SU-DHL-6 (cell line): ENCODE measurements at regions not wholly inside any gene's neighbourhood (a gene's known extent, or its start where the extent isn't known, plus 50 kb on each side); places are given as distances from the start of the nearest gene placed in this dataset.

Experiments used
- H2AFZ ChIP-seq: fragments of 200-600 bp; sonication (generic); 2 replicates; pipeline ENCODE4 v1.6.1; 2014; ENCODE audit warnings: low read depth, mild to moderate bottlenecking, moderate library complexity, mixed read lengths, antibody characterized with exemption, low read length; ENCODE audit not compliant: severe bottlenecking
- H3F3A ChIP-seq: fragments of 200-600 bp; shearing (Covaris generic); 2 replicates; pipeline ENCODE4 v1.6.0; 2016; ENCODE audit warnings: antibody characterized with exemption, mild to moderate bottlenecking; ENCODE audit not compliant: insufficient read depth
- H3K27ac ChIP-seq: fragments of 200-600 bp; sonication (generic); 2 replicates; pipeline ENCODE4 v1.5.1; 2016; ENCODE audit warnings: low read depth, mild to moderate bottlenecking, low read length, moderate library complexity, mixed read lengths
- H3K27me3 ChIP-seq: fragments of 200-600 bp; sonication (generic), shearing (Covaris generic); 2 replicates; pipeline ENCODE4 v1.6.0; 2014; ENCODE audit warnings: mild to moderate bottlenecking, low read length
- H3K36me3 ChIP-seq: fragments of 200-600 bp; sonication (generic); 2 replicates; pipeline ENCODE4 v1.6.1; 2014; ENCODE audit warnings: mild to moderate bottlenecking, low read length, mixed read lengths
- H3K4me2 ChIP-seq: fragments of 300-600, 200-600 bp; shearing (Covaris generic), sonication (generic); 2 replicates; pipeline ENCODE4 v1.6.0; 2014; ENCODE audit warnings: low read length, low read depth, mild to moderate bottlenecking; ENCODE audit not compliant: poor library complexity, severe bottlenecking
- H3K4me3 ChIP-seq: fragments of 200-600 bp; sonication (generic); 2 replicates; pipeline ENCODE4 v1.5.1; 2014; ENCODE audit warnings: antibody characterized with exemption, low read length, mild to moderate bottlenecking, mixed read lengths; ENCODE audit not compliant: insufficient read depth, poor library complexity, severe bottlenecking
- H3K79me2 ChIP-seq: fragments of 200-600 bp; sonication (generic); 2 replicates; pipeline ENCODE4 v1.6.1; 2014; ENCODE audit warnings: mild to moderate bottlenecking, low read length, moderate library complexity; ENCODE audit not compliant: insufficient read depth
- H3K9ac ChIP-seq: fragments of 200-600 bp; sonication (generic); 2 replicates; pipeline ENCODE4 v1.7.0; 2014; ENCODE audit warnings: mild to moderate bottlenecking, low read length
- H3K9me2 ChIP-seq: fragments of 200-600 bp; sonication (generic); replicated peaks from 2 replicates; pipeline ENCODE4 v1.6.1; 2014; ENCODE audit warnings: low read length; ENCODE audit not compliant: insufficient read depth
- H3K9me3 ChIP-seq: fragments of 200-600 bp; sonication (generic); 2 replicates; pipeline ENCODE4 v1.6.1; 2014; ENCODE audit warnings: low read length, mixed read lengths; ENCODE audit not compliant: insufficient read depth
- H4K20me1 ChIP-seq: fragments of 200-600 bp; sonication (generic); 2 replicates; pipeline ENCODE4 v1.6.1; 2014; ENCODE audit warnings: low read depth, mild to moderate bottlenecking, antibody characterized with exemption, low read length, moderate library complexity, mixed read lengths
- EZH2phosphoT487 ChIP-seq: fragments of 200-600 bp; sonication (generic), shearing (Covaris generic); conservative IDR thresholded peaks from 2 replicates; pipeline ENCODE4 v1.6.1; 2018; ENCODE audit warnings: mild to moderate bottlenecking, antibody characterized with exemption, low read length, moderate library complexity, mixed read lengths
- TF ChIP-seq, protein P1 (sequence below): fragments of 200-600 bp; sonication (generic); IDR thresholded peaks from one replicate; pipeline ENCODE4 v1.5.1; 2017; ENCODE audit warnings: antibody characterized with exemption, mild to moderate bottlenecking, low read length, moderate library complexity; ENCODE audit not compliant: insufficient read depth, poor library complexity, severe bottlenecking

DNA sequence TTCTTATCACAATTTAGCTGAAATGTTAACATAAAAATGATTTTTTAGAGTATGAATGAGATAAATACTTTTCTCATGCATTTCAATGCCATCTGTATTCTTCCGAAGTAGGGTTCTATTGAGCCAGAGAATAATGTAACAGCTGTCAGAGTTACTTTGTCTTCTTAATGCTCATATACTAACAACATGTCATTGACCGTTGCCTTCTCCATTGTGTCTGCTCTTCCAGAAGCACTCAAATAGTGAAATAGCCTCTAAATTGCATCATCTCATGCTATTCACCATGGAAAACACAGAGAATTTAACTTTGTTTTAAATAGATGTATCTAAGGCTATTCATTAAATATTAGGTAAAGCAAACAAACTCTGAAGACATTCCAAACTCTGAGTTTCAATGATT, 1875.9 kb upstream of the CDH9 start:
- Histone ChIP-seq H3K4me2 (no peak overlapping the region), H3K9me3 (no peaks in the 10 kb centered on the region), H3K9ac (no peak overlapping the region), H4K20me1 (no peaks in the 10 kb centered on the region), H3K36me3 (no peaks in the 10 kb centered on the region), H3K79me2 (no peaks in the 10 kb centered on the region), H2AFZ (no peak overlapping the region), H3K4me3 (no peak overlapping the region), H3K9me2 (no peaks in the 10 kb centered on the region), H3F3A (no peaks in the 10 kb centered on the region), H3K27ac (no peak overlapping the region), H3K27me3 (no peaks in the 10 kb centered on the region)
- TF ChIP-seq, protein P1, sequence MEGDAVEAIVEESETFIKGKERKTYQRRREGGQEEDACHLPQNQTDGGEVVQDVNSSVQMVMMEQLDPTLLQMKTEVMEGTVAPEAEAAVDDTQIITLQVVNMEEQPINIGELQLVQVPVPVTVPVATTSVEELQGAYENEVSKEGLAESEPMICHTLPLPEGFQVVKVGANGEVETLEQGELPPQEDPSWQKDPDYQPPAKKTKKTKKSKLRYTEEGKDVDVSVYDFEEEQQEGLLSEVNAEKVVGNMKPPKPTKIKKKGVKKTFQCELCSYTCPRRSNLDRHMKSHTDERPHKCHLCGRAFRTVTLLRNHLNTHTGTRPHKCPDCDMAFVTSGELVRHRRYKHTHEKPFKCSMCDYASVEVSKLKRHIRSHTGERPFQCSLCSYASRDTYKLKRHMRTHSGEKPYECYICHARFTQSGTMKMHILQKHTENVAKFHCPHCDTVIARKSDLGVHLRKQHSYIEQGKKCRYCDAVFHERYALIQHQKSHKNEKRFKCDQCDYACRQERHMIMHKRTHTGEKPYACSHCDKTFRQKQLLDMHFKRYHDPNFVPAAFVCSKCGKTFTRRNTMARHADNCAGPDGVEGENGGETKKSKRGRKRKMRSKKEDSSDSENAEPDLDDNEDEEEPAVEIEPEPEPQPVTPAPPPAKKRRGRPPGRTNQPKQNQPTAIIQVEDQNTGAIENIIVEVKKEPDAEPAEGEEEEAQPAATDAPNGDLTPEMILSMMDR: no peak
- no peak for TF ChIP-seq EZH2phosphoT487

GRCh38 chr5:28903643-28904042, 1865.3 kb upstream of the CDH9 start:
- H3K4me3 ChIP-seq: no peak overlapping the region
- no peaks in the 10 kb centered on the region for H3K36me3 ChIP-seq
- no peaks in the 10 kb centered on the region for H3K79me2 ChIP-seq
- no peak overlapping the region for H3K9ac ChIP-seq
- no peak for TF ChIP-seq EZH2phosphoT487
- TF ChIP-seq, protein P1: no peak
- no peak overlapping the region for H3K27ac ChIP-seq
- peak overlapping the region; percentile 48 for H2AFZ ChIP-seq
- H3F3A ChIP-seq: no peaks in the 10 kb centered on the region; the same call in 1 of the 2 replicates
- H3K4me2 ChIP-seq: peak overlapping the region; percentile 25
- no peaks in the 10 kb centered on the region for H4K20me1 ChIP-seq
- no peaks in the 10 kb centered on the region for H3K9me3 ChIP-seq
- no peaks in the 10 kb centered on the region for H3K27me3 ChIP-seq
- H3K9me2 ChIP-seq: no peaks in the 10 kb centered on the region

- H3F3A ChIP-seq: no peaks in the 10 kb centered on the region; the same call in 1 of the 2 replicates
- no peaks in the 10 kb centered on the region for H3K9me2 ChIP-seq
- H2AFZ ChIP-seq: no peak overlapping the region
- H3K4me2 ChIP-seq: no peak overlapping the region
- no peak overlapping the region for H3K9ac ChIP-seq
- no peak overlapping the region for H3K27ac ChIP-seq
- TF ChIP-seq EZH2phosphoT487: no peak
- TF ChIP-seq, protein P1: no peak
- no peaks in the 10 kb centered on the region for H3K36me3 ChIP-seq
- H4K20me1 ChIP-seq: no peaks in the 10 kb centered on the region
- H3K79me2 ChIP-seq: no peaks in the 10 kb centered on the region
- H3K27me3 ChIP-seq: no peaks in the 10 kb centered on the region
- no peaks in the 10 kb centered on the region for H3K9me3 ChIP-seq
- H3K4me3 ChIP-seq: no peak overlapping the region
Measured at GRCh38 chr5:28896949-28897348, 1858.6 kb upstream of the CDH9 start.

DNA sequence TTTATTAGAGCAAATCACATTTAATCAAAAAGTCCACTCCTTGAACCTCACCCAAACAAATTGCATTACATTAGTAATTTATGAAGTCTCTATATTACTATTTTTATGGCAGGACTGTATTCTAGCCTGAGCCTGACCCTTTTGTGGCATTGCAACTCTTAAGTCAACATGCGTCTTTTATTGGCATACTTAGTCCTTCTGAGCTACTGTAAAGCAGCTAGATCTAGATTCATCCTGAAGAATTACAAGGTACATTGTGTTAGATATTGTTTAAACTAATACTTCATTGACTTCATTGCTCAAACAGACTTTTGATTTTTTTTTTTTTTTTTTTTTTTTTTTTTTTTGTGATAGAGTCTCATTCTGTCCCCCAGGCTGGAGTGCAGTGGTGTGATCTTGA, 1842.5 kb upstream of the CDH9 start:
- no peak overlapping the region for H3K4me3 ChIP-seq
- no peak for TF ChIP-seq EZH2phosphoT487
- TF ChIP-seq, protein P1: no peak
- H4K20me1 ChIP-seq: no peaks in the 10 kb centered on the region
- H2AFZ ChIP-seq: no peak overlapping the region
- H3K4me2 ChIP-seq: no peak overlapping the region
- no peaks in the 10 kb centered on the region for H3K79me2 ChIP-seq
- no peaks in the 10 kb centered on the region for H3K36me3 ChIP-seq
- no peak overlapping the region for H3K9ac ChIP-seq
- H3K27ac ChIP-seq: no peak overlapping the region
- no peaks in the 10 kb centered on the region for H3F3A ChIP-seq
- H3K9me3 ChIP-seq: peaks cover 7% of the 10 kb centered on the region; the same call in 1 of the 2 replicates
- H3K27me3 ChIP-seq: no peaks in the 10 kb centered on the region
- no peaks in the 10 kb centered on the region for H3K9me2 ChIP-seq
